K562 (cell line): ENCODE measurements at regions not wholly inside any gene's neighbourhood (a gene's known extent, or its start where the extent isn't known, plus 50 kb on each side); places are given as distances from the start of the nearest gene placed in this dataset.

Experiments used
- ATAC-seq: fragments of 200-7000 bp; cut with Tn5 transposase; 3 replicates; pipeline ENCODE4 v1.9.1; 2020; ENCODE audit warnings: moderate library complexity
- BruUV-seq: library from RNA; stranded (reverse); fragments of 400-500 nt; replicated peaks from 2 replicates; lab custom pipeline; 2021; lab: Mats Ljungman, UMichigan
- CTCF ChIA-PET: fragments of 300-600 bp; formaldehyde crosslinking; extraction: SDS; loops from one replicate; lab custom pipeline; 2021; ENCODE audit warnings: low intra/inter-chr PET ratio; lab: Yijun Ruan, JAX
- POLR2A ChIA-PET: fragments of 300-600, 350-650 bp; sonication (Branson Sonifier 250); formaldehyde crosslinking; extraction: SDS; loops from one replicate; lab custom pipeline; 2021; ENCODE audit warnings: antibody characterized with exemption, inconsistent platforms; lab: Yijun Ruan, JAX
- DNase-seq, 4 experiments: peaks; one replicate each; pipeline versions ENCODE4 v3.0.0 to v3.0.0-alpha.2; 2011 to 2018; ENCODE audit warnings: low spot score in 3 of 4, mixed read lengths in 3 of 4; ENCODE audit errors: extremely low read depth in 1 of 4
- FAIRE-seq: peaks from 2 replicates; lab custom pipeline; 2011; peaks lifted over from hg19 to GRCh38; lab: Jason Lieb, UNC
- H2AFZ ChIP-seq: 2 replicates; pipeline ENCODE4 v1.6.0; 2011; ENCODE audit warnings: low read depth, low read length, control low read depth, inconsistent platforms
- H3K27ac ChIP-seq: fragments of 200-600 bp; 3 replicates; pipeline ENCODE4 v1.8.0; 2011; ENCODE audit warnings: low read depth, mild to moderate bottlenecking, control low read depth, inconsistent platforms, low read length, moderate library complexity, mixed read lengths; ENCODE audit errors: extremely low read depth
- H3K27me3 ChIP-seq, 2 experiments: fragments of 300-600 bp in 1 of 2; 2 replicates in 1 of 2; 3 replicates in 1 of 2; pipeline versions ENCODE4 v1.6.0 to v1.8.0; 2011; ENCODE audit warnings: inconsistent platforms in 2 of 2, low read length in 2 of 2, mild to moderate bottlenecking in 1 of 2, mixed read lengths in 1 of 2, moderate library complexity in 1 of 2; ENCODE audit not compliant: control insufficient read depth in 2 of 2, insufficient read depth in 2 of 2
- H3K36me3 ChIP-seq: fragments of 300-600 bp; 3 replicates; pipeline ENCODE4 v1.8.0; 2011; ENCODE audit warnings: mild to moderate bottlenecking, low read length, inconsistent platforms; ENCODE audit not compliant: control insufficient read depth, insufficient read depth
- H3K4me1 ChIP-seq, 2 experiments: fragments of 200-600 bp in 1 of 2; replicated peaks in 1 of 2; 2 replicates in 1 of 2; 3 replicates in 1 of 2; pipeline versions ENCODE4 v1.5.1 to v1.8.0; 2011; ENCODE audit warnings: inconsistent platforms in 2 of 2, low read length in 2 of 2, mild to moderate bottlenecking in 1 of 2, mixed read lengths in 1 of 2, moderate library complexity in 1 of 2; ENCODE audit not compliant: control insufficient read depth in 2 of 2, insufficient read depth in 2 of 2
- H3K4me2 ChIP-seq: 2 replicates; pipeline ENCODE4 v1.6.1; 2011; ENCODE audit warnings: low read length, control low read depth, inconsistent platforms, mixed read lengths; ENCODE audit not compliant: insufficient read depth
- H3K4me3 ChIP-seq: fragments of 200-600 bp; sonication (generic), shearing (Covaris generic); 2 replicates; pipeline ENCODE4 v1.5.1; 2016; ENCODE audit warnings: control low read depth, inconsistent platforms
- H3K79me2 ChIP-seq: fragments of 200-600 bp; 3 replicates; pipeline ENCODE4 v1.8.0; 2011; ENCODE audit warnings: low read length, inconsistent platforms; ENCODE audit not compliant: control insufficient read depth, insufficient read depth
- H3K9ac ChIP-seq, 2 experiments: 2 replicates each; pipeline versions ENCODE4 v1.6.0 to v1.6.1; 2011; ENCODE audit warnings: low read depth in 2 of 2, low read length in 2 of 2, control low read depth in 1 of 2, inconsistent platforms in 1 of 2, mild to moderate bottlenecking in 1 of 2, mixed read lengths in 1 of 2; ENCODE audit not compliant: insufficient read depth in 1 of 2
- H3K9me1 ChIP-seq: one replicate; pipeline ENCODE4 v1.6.0; 2011; ENCODE audit warnings: inconsistent platforms, mild to moderate bottlenecking, low read length, moderate library complexity; ENCODE audit not compliant: control insufficient read depth, insufficient read depth
- H3K9me3 ChIP-seq: replicated peaks from 2 replicates; pipeline ENCODE4 v1.5.1; 2011; ENCODE audit warnings: low read depth, low read length, inconsistent platforms; ENCODE audit not compliant: control insufficient read depth, insufficient read depth
- H4K20me1 ChIP-seq: replicated peaks from 2 replicates; pipeline ENCODE4 v1.6.1; 2011; ENCODE audit warnings: low read length, inconsistent platforms, mixed read lengths; ENCODE audit not compliant: control insufficient read depth, insufficient read depth
- HSF4 ChIP-seq: fragments of 250-450 bp; sonication (Bioruptor Pico); IDR thresholded peaks from 2 replicates; pipeline ENCODE4 v2.1.2; 2022; ENCODE audit warnings: mild to moderate bottlenecking, moderate library complexity, borderline replicate concordance
- ILK ChIP-seq: fragments of 450-650 bp; IDR thresholded peaks from 2 replicates; pipeline ENCODE4 v1.6.1; 2016; ENCODE audit warnings: missing genetic modification characterization, low read depth, mild to moderate bottlenecking, missing compliant biosample characterization, moderate library complexity, borderline replicate concordance
- JUND ChIP-seq, 2 experiments: IDR thresholded peaks; 2 replicates in 1 of 2; 3 replicates in 1 of 2; pipeline ENCODE4 v1.6.1; 2011; ENCODE audit warnings: borderline replicate concordance in 2 of 2, low read depth in 2 of 2, low read length in 2 of 2, improper control_type of control experiment in 1 of 2, missing biosample characterization in 1 of 2, missing genetic modification characterization in 1 of 2, missing genetic modification reagents in 1 of 2
- KAT7 ChIP-seq: sonication (generic); formaldehyde crosslinking; IDR thresholded peaks from 2 replicates; pipeline ENCODE4 v1.8.0; 2022; ENCODE audit warnings: missing genetic modification reagents, mild to moderate bottlenecking, borderline replicate concordance
- MCM5 ChIP-seq: fragments of 450-650 bp; IDR thresholded peaks from 2 replicates; pipeline ENCODE4 v1.6.1; 2016; ENCODE audit warnings: low read depth
- NR2F6 ChIP-seq: fragments of 450-650 bp; formaldehyde crosslinking; IDR thresholded peaks from 2 replicates; pipeline ENCODE4 v1.4.0; 2020; ENCODE audit warnings: mild to moderate bottlenecking
- RBM14 ChIP-seq: fragments of 200-400 bp; formaldehyde crosslinking; IDR thresholded peaks from 2 replicates; pipeline ENCODE4 v1.6.1; 2018; ENCODE audit warnings: low read depth, mild to moderate bottlenecking, low read length, moderate library complexity, borderline replicate concordance; ENCODE audit not compliant: insufficient read depth
- RFX1 ChIP-seq: fragments of 450-650 bp; IDR thresholded peaks from 2 replicates; pipeline ENCODE4 v1.6.1; 2016; ENCODE audit warnings: mild to moderate bottlenecking, moderate library complexity
- SETDB1 ChIP-seq: IDR thresholded peaks from one replicate; pipeline ENCODE4 v1.6.1; 2012; ENCODE audit warnings: low read length, control low read depth, inconsistent platforms
- SIN3A ChIP-seq, 2 experiments: fragments of 150-350 bp in 1 of 2; IDR thresholded peaks; 2 replicates each; pipeline ENCODE4 v1.6.1; 2011 to 2016; ENCODE audit warnings: borderline replicate concordance in 2 of 2, low read depth in 2 of 2, low read length in 2 of 2, mild to moderate bottlenecking in 2 of 2, moderate library complexity in 2 of 2; ENCODE audit not compliant: control insufficient read depth in 1 of 2
- SMAD2 ChIP-seq: fragments of 150-350 bp; IDR thresholded peaks from 2 replicates; pipeline ENCODE4 v1.6.1; 2014; ENCODE audit warnings: low read depth, mild to moderate bottlenecking, low read length
- ZNF197 ChIP-seq: fragments of 200-800 bp; sonication (Bioruptor generic); IDR thresholded peaks from 2 replicates; pipeline ENCODE4 v1.6.1; 2016; ENCODE audit warnings: low read depth, missing genetic modification characterization, missing compliant biosample characterization
- WGBS: fragments of 100-300 bp; shearing (Covaris generic); methylation state at CpG from one replicate; pipeline ENCODE4 v1.1.6; 2016; ENCODE audit warnings: low coverage, mixed read lengths; ENCODE audit not compliant: insufficient coverage; ENCODE audit errors: missing lambda C conversion rate; 5-methylcytosine and 5-hydroxymethylcytosine counted together
- in situ Hi-C: fragments of 300-500 bp; cut with MboI; formaldehyde crosslinking; loops from 4 replicates; pipeline ENCODE4 v1.15.0; 2018; ENCODE audit warnings: inconsistent platforms, mixed read lengths
- intact Hi-C: fragments of 100-400 bp; cut with micrococcal nuclease; formaldehyde crosslinking; loops from 2 replicates; pipeline ENCODE4 v1.14.2; 2022
- TF ChIP-seq, protein P1 (sequence below): fragments of 250-450 bp; sonication (Bioruptor Pico); IDR thresholded peaks from 2 replicates; pipeline ENCODE4 v1.4.0; 2020; ENCODE audit warnings: mild to moderate bottlenecking

DNA sequence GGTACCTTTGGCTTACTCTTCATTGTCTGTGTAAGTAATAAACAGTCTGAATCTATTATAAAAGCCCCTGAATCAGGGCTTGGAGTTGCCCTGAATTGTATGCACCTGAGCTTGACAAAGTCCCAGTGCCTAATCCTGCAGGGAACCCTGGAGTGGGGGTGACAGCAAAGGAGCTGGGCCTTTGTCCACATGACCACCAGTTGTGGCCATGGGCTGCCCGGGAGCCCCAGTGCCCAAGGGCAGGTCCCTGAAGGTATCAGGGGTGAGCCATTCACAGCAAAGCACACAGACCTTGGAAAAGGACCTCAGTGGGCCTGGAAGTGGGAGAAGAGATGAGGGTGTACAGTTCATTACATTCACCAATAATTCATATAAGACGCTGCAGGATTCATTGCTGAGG, 94.2 kb downstream of the BANF2 start (continued):
- TF ChIP-seq ILK (tag) (no peak), RBM14 (no peak), HSF4 (CRISPR knock-in tag) (no peak), NR2F6 (CRISPR knock-in tag) (no peak)

DNA sequence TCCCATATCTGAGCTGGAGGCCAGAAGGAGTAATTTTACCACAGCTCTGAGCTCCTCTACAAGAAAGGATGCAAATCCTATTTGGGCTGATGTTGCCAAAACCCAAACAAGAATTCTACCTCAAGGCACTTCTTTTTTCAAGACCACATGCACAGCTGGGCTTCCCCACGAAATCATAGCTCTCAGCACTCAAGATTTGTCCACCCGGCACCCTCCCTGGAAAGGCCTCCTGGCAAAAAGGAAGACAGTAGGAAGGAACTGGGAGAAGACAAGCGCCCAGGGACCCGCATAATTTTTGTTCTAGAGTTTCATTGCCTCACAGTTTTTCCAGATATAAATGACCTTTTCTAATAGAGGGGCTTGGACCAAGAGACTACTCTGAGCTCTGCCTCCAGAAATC, 90.5 kb downstream of the BANF2 start:
- no peaks in the 10 kb centered on the region for H3K79me2 ChIP-seq
- H3K9me1 ChIP-seq = no peaks in the 10 kb centered on the region
- ATAC-seq = no peak
- ChIA-PET CTCF (no interaction called here), POLR2A (no interaction called here)
- H3K27ac ChIP-seq = no peak overlapping the region
- H3K4me1 ChIP-seq = no peaks in the 10 kb centered on the region
- no peak overlapping the region for H2AFZ ChIP-seq
- peaks cover 0 to 39% of the 10 kb centered on the region in 2 experiments; a peak in 4 of 5 replicates for H3K27me3 ChIP-seq
- FAIRE-seq = no peak
- H3K4me3 ChIP-seq = no peak overlapping the region
- BruUV-seq = no TSS peak
- in situ Hi-C loops (no loop called here), intact Hi-C loops (no loop called here)
- DNase-seq = no peak
- H3K36me3 ChIP-seq = no peaks in the 10 kb centered on the region
- 0% methylated on average over 2 of the region's 4 CpGs for WGBS
- H3K9ac ChIP-seq = no peak overlapping the region
- no peaks in the 10 kb centered on the region for H4K20me1 ChIP-seq
- H3K4me2 ChIP-seq = no peak overlapping the region
- no peaks in the 10 kb centered on the region for H3K9me3 ChIP-seq
- TF ChIP-seq MCM5 (no peak), RFX1 (no peak), SIN3A (IDR thresholded peaks at IDR 0.05; ENCODE audit: borderline replicate concordance in 2 of 2, control insufficient read depth in 1 of 2, low read depth in 2 of 2, low read length in 2 of 2) (no peak), SMAD2 (no peak), KAT7 (CRISPR knock-in tag) (no peak), ZNF197 (CRISPR knock-in tag) (no peak), SETDB1 (no peak), JUND (IDR thresholded peaks at IDR 0.05; ENCODE audit: borderline replicate concordance, low read depth, low read length) (no peak), JUND (tag; IDR thresholded peaks at IDR 0.05; ENCODE audit: borderline replicate concordance, low read depth, low read length) (no peak)
- TF ChIP-seq, protein P1, sequence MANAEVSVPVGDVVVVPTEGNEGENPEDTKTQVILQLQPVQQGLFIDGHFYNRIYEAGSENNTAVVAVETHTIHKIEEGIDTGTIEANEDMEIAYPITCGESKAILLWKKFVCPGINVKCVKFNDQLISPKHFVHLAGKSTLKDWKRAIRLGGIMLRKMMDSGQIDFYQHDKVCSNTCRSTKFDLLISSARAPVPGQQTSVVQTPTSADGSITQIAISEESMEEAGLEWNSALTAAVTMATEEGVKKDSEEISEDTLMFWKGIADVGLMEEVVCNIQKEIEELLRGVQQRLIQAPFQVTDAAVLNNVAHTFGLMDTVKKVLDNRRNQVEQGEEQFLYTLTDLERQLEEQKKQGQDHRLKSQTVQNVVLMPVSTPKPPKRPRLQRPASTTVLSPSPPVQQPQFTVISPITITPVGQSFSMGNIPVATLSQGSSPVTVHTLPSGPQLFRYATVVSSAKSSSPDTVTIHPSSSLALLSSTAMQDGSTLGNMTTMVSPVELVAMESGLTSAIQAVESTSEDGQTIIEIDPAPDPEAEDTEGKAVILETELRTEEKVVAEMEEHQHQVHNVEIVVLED (CRISPR knock-in tag) = no peak
